Spleen (tissue), 11 donors: ENCODE measurements at regions not wholly inside any gene's neighbourhood (a gene's known extent, or its start where the extent isn't known, plus 50 kb on each side); places are given as distances from the start of the nearest gene placed in this dataset.

ENCODE experiments used
- DNase-seq: peaks from one replicate; pipeline ENCODE4 v3.0.0-alpha.2; 2020
- H3K27ac ChIP-seq, 8 donors: fragments of 200-600 bp; sonication (generic) in 7 of 8; 1 replicate in 4 of 8; 2 replicates in 4 of 8; pipeline versions ENCODE4 v1.5.0 to v1.8.0; 2016 to 2021; ENCODE audit warnings: inconsistent platforms in 4 of 8, mild to moderate bottlenecking in 4 of 8, moderate library complexity in 1 of 8
- H3K27me3 ChIP-seq, 7 donors: fragments of 200-600 bp; sonication (generic) in 6 of 7; replicated peaks in 1 of 7; 1 replicate in 4 of 7; 2 replicates in 3 of 7; pipeline versions ENCODE4 v1.5.0 to v1.8.0; 2016 to 2021; ENCODE audit warnings: inconsistent platforms in 3 of 7, mild to moderate bottlenecking in 1 of 7
- H3K36me3 ChIP-seq, 6 donors: fragments of 200-600 bp; sonication (generic) in 5 of 6; 1 replicate in 4 of 6; 2 replicates in 2 of 6; pipeline versions ENCODE4 v1.5.0 to v1.8.0; 2016 to 2021; ENCODE audit warnings: inconsistent platforms in 2 of 6
- H3K4me1 ChIP-seq, 6 donors: fragments of 200-600 bp; sonication (generic) in 5 of 6; 1 replicate in 3 of 6; 2 replicates in 3 of 6; pipeline versions ENCODE4 v1.5.0 to v1.8.0; 2016 to 2021; ENCODE audit warnings: inconsistent platforms in 3 of 6
- H3K4me3 ChIP-seq, 8 donors: fragments of 200-600 bp; sonication (generic) in 7 of 8; 1 replicate in 4 of 8; 2 replicates in 4 of 8; pipeline versions ENCODE4 v1.5.0 to v1.8.0; 2016 to 2021; ENCODE audit warnings: inconsistent platforms in 4 of 8, mild to moderate bottlenecking in 4 of 8, moderate library complexity in 2 of 8
- H3K9me3 ChIP-seq, 8 donors: fragments of 200-600 bp; sonication (generic) in 7 of 8; 1 replicate in 4 of 8; 2 replicates in 4 of 8; pipeline versions ENCODE4 v1.5.0 to v1.8.0; 2016 to 2021; ENCODE audit warnings: inconsistent platforms in 4 of 8
- CTCF ChIP-seq, 11 experiments: fragments of 200-600 bp in 7 of 11; fragments of 450-650 bp in 4 of 11; sonication (generic) in 4 of 11; IDR thresholded peaks in 8 of 11; conservative IDR thresholded peaks in 3 of 11; 1 replicate in 7 of 11; 2 replicates in 4 of 11; pipeline versions ENCODE4 v1.4.0 to v1.8.0; 2016 to 2021; ENCODE audit warnings: antibody characterized with exemption in 11 of 11, inconsistent platforms in 4 of 11, mild to moderate bottlenecking in 1 of 11
- POLR2A ChIP-seq, 3 donors: fragments of 450-650 bp; IDR thresholded peaks; one replicate each; pipeline ENCODE4 v1.5.1; 2017; ENCODE audit warnings: antibody characterized with exemption in 3 of 3, mild to moderate bottlenecking in 1 of 3
- POLR2AphosphoS5 ChIP-seq, 3 donors: sonication (generic); formaldehyde crosslinking; IDR thresholded peaks; one replicate each; pipeline ENCODE4 v1.5.1; 2017; ENCODE audit warnings: antibody characterized with exemption in 3 of 3
- WGBS, 5 donors: extraction: QIAGEN DNeasy Blood & Tissue Kit in 3 of 5; methylation state at CpG; one replicate each; pipeline versions ENCODE4 v1.1.5 to v1.1.7; 2013 to 2018; 5-methylcytosine and 5-hydroxymethylcytosine counted together
- intact Hi-C: fragments of 100-400 bp; cut with DNase I; formaldehyde crosslinking; loops from one replicate; pipeline ENCODE4 v1.15.0; 2023; ENCODE audit warnings: low total_unique reads
- donor health status: healthy with polysubstance abuse.
- donor health status: DM: no; HTN: no; CAD: no; lungs with moderate emphysema.
- donor health status: DM: no; HTN: no; CAD: no.
- donor health status: Bipolar disorder and iron deficiency.
- donor health status: healthy.
- donor health status: DM: no; HTN: no; CAD: no.
- donor health status: DM: yes; HTN: yes; CAD: no.

GRCh38 chr5:61609840-61610677 is 278.0 kb downstream of the ZSWIM6 start:
- no peaks in the 10 kb centered on the region for H3K36me3 ChIP-seq
- peaks cover 0 to 3% (median 0%) of the 10 kb centered on the region in 6 donors for H3K4me1 ChIP-seq
- intact Hi-C loops: no loop called here
- no peak for DNase-seq
- no peak overlapping the region for H3K4me3 ChIP-seq
- 74 to 85% (median 80%) methylated on average over 9 of the region's 9 CpGs for WGBS, 5 donors
- no peak for TF ChIP-seq POLR2AphosphoS5 (IDR thresholded peaks at IDR 0.05)
- TF ChIP-seq CTCF (IDR thresholded peaks at IDR 0.05 in 8 of 11, conservative IDR thresholded peaks at IDR 0.05 in 3 of 11): no peak
- TF ChIP-seq POLR2A (IDR thresholded peaks at IDR 0.05): no peak
- H3K27ac ChIP-seq: no peak overlapping the region
- H3K9me3 ChIP-seq: no peaks in the 10 kb centered on the region
- H3K27me3 ChIP-seq: peaks cover 0 to 3% (median 0%) of the 10 kb centered on the region in 7 donors

- WGBS, 5 donors: 83 to 88% (median 85%) methylated on average over 7 of the region's 7 CpGs
- peaks cover 0 to 3% (median 0%) of the 10 kb centered on the region in 6 donors for H3K4me1 ChIP-seq
- no peak for TF ChIP-seq POLR2A (IDR thresholded peaks at IDR 0.05)
- no peak for TF ChIP-seq CTCF (IDR thresholded peaks at IDR 0.05 in 8 of 11, conservative IDR thresholded peaks at IDR 0.05 in 3 of 11)
- TF ChIP-seq POLR2AphosphoS5 (IDR thresholded peaks at IDR 0.05): no peak
- H3K27me3 ChIP-seq: peaks cover 0 to 3% (median 0%) of the 10 kb centered on the region in 7 donors
- H3K9me3 ChIP-seq: no peaks in the 10 kb centered on the region
- intact Hi-C loops: no loop called here
- DNase-seq: no peak
- H3K36me3 ChIP-seq: no peaks in the 10 kb centered on the region
- no peak overlapping the region for H3K4me3 ChIP-seq
- no peak overlapping the region for H3K27ac ChIP-seq
Observed at GRCh38 chr5:61610678-61611024, 278.6 kb downstream of the ZSWIM6 start.

- TF ChIP-seq POLR2A (IDR thresholded peaks at IDR 0.05) (no peak), CTCF (IDR thresholded peaks at IDR 0.05 in 8 of 11, conservative IDR thresholded peaks at IDR 0.05 in 3 of 11) (no peak), POLR2AphosphoS5 (IDR thresholded peaks at IDR 0.05) (no peak)
- Histone ChIP-seq H3K4me1 (peaks cover 0 to 3% (median 0%) of the 10 kb centered on the region in 6 donors), H3K27me3 (peaks cover 0 to 1% (median 0%) of the 10 kb centered on the region in 7 donors), H3K36me3 (no peaks in the 10 kb centered on the region), H3K27ac (no peak overlapping the region), H3K4me3 (no peak overlapping the region), H3K9me3 (no peaks in the 10 kb centered on the region)
- 77 to 88% (median 83%) methylated on average over 8 of the region's 8 CpGs for WGBS, 5 donors
- DNase-seq: no peak
- intact Hi-C loops: no loop called here
Observed at GRCh38 chr5:61612431-61612830, 280.4 kb downstream of the ZSWIM6 start.

- TF ChIP-seq POLR2A (IDR thresholded peaks at IDR 0.05) (no peak), CTCF (IDR thresholded peaks at IDR 0.05 in 8 of 11, conservative IDR thresholded peaks at IDR 0.05 in 3 of 11) (no peak), POLR2AphosphoS5 (IDR thresholded peaks at IDR 0.05) (no peak)
- no peak for DNase-seq
- H3K4me3 ChIP-seq: no peak overlapping the region
- no peaks in the 10 kb centered on the region for H3K27me3 ChIP-seq
- intact Hi-C loops: no loop called here
- no peaks in the 10 kb centered on the region for H3K36me3 ChIP-seq
- H3K4me1 ChIP-seq: peaks cover 0 to 3% (median 0%) of the 10 kb centered on the region in 6 donors
- H3K27ac ChIP-seq: no peak overlapping the region
- H3K9me3 ChIP-seq: no peaks in the 10 kb centered on the region
- 88 to 98% (median 92%) methylated on average over 6 of the region's 6 CpGs for WGBS, 5 donors
Observed at GRCh38 chr5:61613679-61614078, 281.6 kb downstream of the ZSWIM6 start.
